Astrocyte (in vitro differentiated cells and primary cell): ENCODE measurements at regions not wholly inside any gene's neighbourhood (a gene's known extent, or its start where the extent isn't known, plus 50 kb on each side); places are given as distances from the start of the nearest gene placed in this dataset.

Source experiments
- DNase-seq: peaks from one replicate; pipeline ENCODE4 v3.0.0-alpha.2; 2010; ENCODE audit warnings: low read depth
- FAIRE-seq: peaks from 2 replicates; lab custom pipeline; 2011; peaks lifted over from hg19 to GRCh38; lab: Jason Lieb, UNC
- H2AFZ ChIP-seq: 2 replicates; pipeline ENCODE4 v1.6.0; 2012; ENCODE audit warnings: low read depth, low read length, inconsistent platforms
- H3K27ac ChIP-seq: 2 replicates; pipeline ENCODE4 v1.5.1; 2011; ENCODE audit warnings: low read depth, low read length, inconsistent platforms
- H3K27me3 ChIP-seq: 2 replicates; pipeline ENCODE4 v1.6.0; 2011; ENCODE audit warnings: low read length, inconsistent platforms; ENCODE audit not compliant: insufficient read depth
- H3K36me3 ChIP-seq: 2 replicates; pipeline ENCODE4 v1.5.1; 2011; ENCODE audit warnings: low read length, inconsistent platforms; ENCODE audit not compliant: insufficient read depth
- H3K4me1 ChIP-seq: 2 replicates; pipeline ENCODE4 v1.5.1; 2011; ENCODE audit warnings: low read length, inconsistent platforms; ENCODE audit not compliant: insufficient read depth
- H3K4me2 ChIP-seq: 2 replicates; pipeline ENCODE4 v1.6.0; 2012; ENCODE audit warnings: low read length, inconsistent platforms
- H3K4me3 ChIP-seq: 2 replicates; pipeline ENCODE4 v1.5.1; 2011; ENCODE audit warnings: low read depth, mild to moderate bottlenecking, low read length, inconsistent platforms; ENCODE audit not compliant: insufficient read depth
- H3K79me2 ChIP-seq: 2 replicates; pipeline ENCODE4 v1.6.0; 2012; ENCODE audit warnings: mild to moderate bottlenecking, low read length, inconsistent platforms; ENCODE audit not compliant: insufficient read depth
- H3K9ac ChIP-seq: 2 replicates; pipeline ENCODE4 v1.6.0; 2012; ENCODE audit warnings: mild to moderate bottlenecking, low read length, inconsistent platforms
- H3K9me3 ChIP-seq: 2 replicates; pipeline ENCODE4 v1.5.1; 2012; ENCODE audit warnings: low read depth, mild to moderate bottlenecking, low read length, inconsistent platforms; ENCODE audit not compliant: insufficient read depth
- H4K20me1 ChIP-seq: 2 replicates; pipeline ENCODE4 v1.6.0; 2012; ENCODE audit warnings: low read length, inconsistent platforms; ENCODE audit not compliant: insufficient read depth
- H3K27ac Mint-ChIP-seq: one replicate; pipeline ENCODE4 v1.8.0; 2021; ENCODE audit warnings: mild to moderate bottlenecking, mixed read lengths; ENCODE audit not compliant: unreplicated experiment
- H3K27me3 Mint-ChIP-seq: one replicate; pipeline ENCODE4 v1.8.0; 2021; ENCODE audit warnings: low read depth, mixed read lengths; ENCODE audit not compliant: unreplicated experiment
- H3K36me3 Mint-ChIP-seq: one replicate; pipeline ENCODE4 v1.8.0; 2021; ENCODE audit warnings: low read depth, mixed read lengths; ENCODE audit not compliant: unreplicated experiment
- H3K4me1 Mint-ChIP-seq: one replicate; pipeline ENCODE4 v1.8.0; 2021; ENCODE audit warnings: low read depth, mixed read lengths; ENCODE audit not compliant: unreplicated experiment
- H3K4me3 Mint-ChIP-seq: one replicate; pipeline ENCODE4 v1.8.0; 2021; ENCODE audit warnings: mild to moderate bottlenecking, moderate library complexity, mixed read lengths; ENCODE audit not compliant: unreplicated experiment
- H3K9me3 Mint-ChIP-seq: one replicate; pipeline ENCODE4 v1.8.0; 2021; ENCODE audit warnings: mild to moderate bottlenecking, mixed read lengths; ENCODE audit not compliant: unreplicated experiment
- EZH2 ChIP-seq: IDR thresholded peaks from 2 replicates; pipeline ENCODE4 v1.6.1; 2012; ENCODE audit warnings: mild to moderate bottlenecking, low read length, inconsistent platforms; ENCODE audit not compliant: insufficient read depth
- TF ChIP-seq, protein P1 (sequence below): IDR thresholded peaks from 2 replicates; pipeline ENCODE4 v1.5.1; 2011; ENCODE audit warnings: low read depth, mild to moderate bottlenecking, inconsistent platforms, low read length, moderate library complexity; ENCODE audit not compliant: insufficient read depth

GRCh38 chr12:124478985-124479645 lies 88.3 kb downstream of the NCOR2 start:
- H3K4me1 ChIP-seq = peaks cover 14% of the 10 kb centered on the region
- Mint-ChIP-seq H3K9me3 (no peaks in the 10 kb centered on the region), H3K27me3 (no peaks in the 10 kb centered on the region), H3K27ac (no peak overlapping the region), H3K4me1 (peaks cover 24% of the 10 kb centered on the region), H3K36me3 (peaks cover 30% of the 10 kb centered on the region), H3K4me3 (no peak overlapping the region)
- peaks cover 72% of the 10 kb centered on the region for H3K79me2 ChIP-seq
- H3K4me2 ChIP-seq = no peak overlapping the region
- TF ChIP-seq, protein P1, sequence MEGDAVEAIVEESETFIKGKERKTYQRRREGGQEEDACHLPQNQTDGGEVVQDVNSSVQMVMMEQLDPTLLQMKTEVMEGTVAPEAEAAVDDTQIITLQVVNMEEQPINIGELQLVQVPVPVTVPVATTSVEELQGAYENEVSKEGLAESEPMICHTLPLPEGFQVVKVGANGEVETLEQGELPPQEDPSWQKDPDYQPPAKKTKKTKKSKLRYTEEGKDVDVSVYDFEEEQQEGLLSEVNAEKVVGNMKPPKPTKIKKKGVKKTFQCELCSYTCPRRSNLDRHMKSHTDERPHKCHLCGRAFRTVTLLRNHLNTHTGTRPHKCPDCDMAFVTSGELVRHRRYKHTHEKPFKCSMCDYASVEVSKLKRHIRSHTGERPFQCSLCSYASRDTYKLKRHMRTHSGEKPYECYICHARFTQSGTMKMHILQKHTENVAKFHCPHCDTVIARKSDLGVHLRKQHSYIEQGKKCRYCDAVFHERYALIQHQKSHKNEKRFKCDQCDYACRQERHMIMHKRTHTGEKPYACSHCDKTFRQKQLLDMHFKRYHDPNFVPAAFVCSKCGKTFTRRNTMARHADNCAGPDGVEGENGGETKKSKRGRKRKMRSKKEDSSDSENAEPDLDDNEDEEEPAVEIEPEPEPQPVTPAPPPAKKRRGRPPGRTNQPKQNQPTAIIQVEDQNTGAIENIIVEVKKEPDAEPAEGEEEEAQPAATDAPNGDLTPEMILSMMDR = no peak
- no peak for TF ChIP-seq EZH2
- H3K27me3 ChIP-seq = no peaks in the 10 kb centered on the region
- no peak for FAIRE-seq
- H3K36me3 ChIP-seq = peaks cover 9% of the 10 kb centered on the region
- H4K20me1 ChIP-seq = peaks cover 98% of the 10 kb centered on the region
- no peak overlapping the region for H2AFZ ChIP-seq
- no peak overlapping the region for H3K4me3 ChIP-seq
- H3K9ac ChIP-seq = no peak overlapping the region
- no peak for DNase-seq
- no peak overlapping the region for H3K27ac ChIP-seq
- H3K9me3 ChIP-seq = no peaks in the 10 kb centered on the region

DNA sequence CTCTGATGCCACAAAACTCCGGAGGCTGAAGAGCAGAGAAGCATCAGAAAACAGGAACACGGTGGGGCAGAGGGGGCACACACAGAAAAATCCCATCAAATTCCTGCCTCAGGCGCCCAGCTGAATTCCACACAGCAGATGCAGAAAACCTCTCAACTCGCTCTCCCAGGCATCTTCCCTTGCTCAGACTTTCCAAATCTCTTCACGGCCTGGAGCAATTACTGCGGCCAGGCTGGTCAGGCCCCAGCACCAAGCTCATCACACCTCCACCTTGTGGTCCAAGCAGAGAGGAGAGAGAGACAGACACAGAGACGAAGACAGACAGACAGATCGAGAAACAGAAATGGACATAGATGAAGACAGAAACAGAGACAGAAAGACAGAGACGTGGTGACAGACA lies 89.0 kb downstream of the NCOR2 start:
- peak overlapping the region; percentile 77 for H3K27ac Mint-ChIP-seq
- FAIRE-seq = no peak
- no peak overlapping the region for H3K4me2 ChIP-seq
- no peak overlapping the region for H3K4me3 Mint-ChIP-seq
- H3K36me3 ChIP-seq = peaks cover 11% of the 10 kb centered on the region
- DNase-seq = no peak
- peaks cover 24% of the 10 kb centered on the region for H3K4me1 Mint-ChIP-seq
- H3K36me3 Mint-ChIP-seq = peaks cover 34% of the 10 kb centered on the region
- no peak overlapping the region for H3K4me3 ChIP-seq
- H3K27me3 Mint-ChIP-seq = no peaks in the 10 kb centered on the region
- no peaks in the 10 kb centered on the region for H3K27me3 ChIP-seq
- peaks cover 14% of the 10 kb centered on the region for H3K4me1 ChIP-seq
- TF ChIP-seq EZH2 = no peak
- TF ChIP-seq, protein P1 = no peak
- H2AFZ ChIP-seq = no peak overlapping the region
- H3K79me2 ChIP-seq = peaks cover 66% of the 10 kb centered on the region
- H3K27ac ChIP-seq = no peak overlapping the region
- peaks cover 98% of the 10 kb centered on the region for H4K20me1 ChIP-seq
- no peaks in the 10 kb centered on the region for H3K9me3 ChIP-seq
- H3K9me3 Mint-ChIP-seq = no peaks in the 10 kb centered on the region
- no peak overlapping the region for H3K9ac ChIP-seq
